ENCODE measurements at regions not wholly inside any gene's neighbourhood (a gene's known extent, or its start where the extent isn't known, plus 50 kb on each side); places are given as distances from the start of the nearest gene placed in this dataset.

DNA sequence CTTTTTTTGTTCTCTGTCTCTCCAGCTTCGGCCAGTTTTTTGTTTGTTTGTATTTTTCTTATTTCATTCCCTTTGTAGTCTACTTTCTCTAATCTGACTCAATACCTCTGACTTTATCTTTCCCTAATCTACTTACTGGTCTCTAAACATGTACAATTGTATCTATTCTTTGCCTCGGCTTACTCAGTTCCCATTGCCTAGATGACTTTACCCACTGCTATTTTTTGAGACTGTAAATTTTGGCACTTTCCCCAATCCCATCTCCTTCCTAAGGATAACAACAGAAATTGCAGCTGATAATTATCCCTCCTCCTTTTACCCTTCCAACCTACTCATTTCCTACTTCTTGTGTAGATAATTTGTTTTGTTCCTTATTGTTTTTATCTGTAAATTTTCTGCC is 511.1 kb downstream of the RPL10L start:
- TF ChIP-seq, protein P1, sequence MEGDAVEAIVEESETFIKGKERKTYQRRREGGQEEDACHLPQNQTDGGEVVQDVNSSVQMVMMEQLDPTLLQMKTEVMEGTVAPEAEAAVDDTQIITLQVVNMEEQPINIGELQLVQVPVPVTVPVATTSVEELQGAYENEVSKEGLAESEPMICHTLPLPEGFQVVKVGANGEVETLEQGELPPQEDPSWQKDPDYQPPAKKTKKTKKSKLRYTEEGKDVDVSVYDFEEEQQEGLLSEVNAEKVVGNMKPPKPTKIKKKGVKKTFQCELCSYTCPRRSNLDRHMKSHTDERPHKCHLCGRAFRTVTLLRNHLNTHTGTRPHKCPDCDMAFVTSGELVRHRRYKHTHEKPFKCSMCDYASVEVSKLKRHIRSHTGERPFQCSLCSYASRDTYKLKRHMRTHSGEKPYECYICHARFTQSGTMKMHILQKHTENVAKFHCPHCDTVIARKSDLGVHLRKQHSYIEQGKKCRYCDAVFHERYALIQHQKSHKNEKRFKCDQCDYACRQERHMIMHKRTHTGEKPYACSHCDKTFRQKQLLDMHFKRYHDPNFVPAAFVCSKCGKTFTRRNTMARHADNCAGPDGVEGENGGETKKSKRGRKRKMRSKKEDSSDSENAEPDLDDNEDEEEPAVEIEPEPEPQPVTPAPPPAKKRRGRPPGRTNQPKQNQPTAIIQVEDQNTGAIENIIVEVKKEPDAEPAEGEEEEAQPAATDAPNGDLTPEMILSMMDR (IDR thresholded peaks at IDR 0.05; ENCODE audit: poor library complexity, severe bottlenecking) = no peak
- TF ChIP-seq POLR2AphosphoS5 (IDR thresholded peaks at IDR 0.05) = no peak
- TF ChIP-seq TAF1 (IDR thresholded peaks at IDR 0.05; ENCODE audit: low read depth) = no peak
- TF ChIP-seq RAD21 (conservative IDR thresholded peaks at IDR 0.05) = no peak
- TF ChIP-seq EZH2 (IDR thresholded peaks at IDR 0.05; ENCODE audit: borderline replicate concordance, insufficient read depth, low read length, poor library complexity, severe bottlenecking) = no peak

Data from neural cell (in vitro differentiated cells).